GM18507 (cell line): ENCODE measurements at regions not wholly inside any gene's neighbourhood (a gene's known extent, or its start where the extent isn't known, plus 50 kb on each side); places are given as distances from the start of the nearest gene placed in this dataset.

Experiments
- DNase-seq: peaks from one replicate; pipeline ENCODE4 v3.0.0; 2011; ENCODE audit warnings: low read depth; ENCODE audit not compliant: insufficient read length; ENCODE audit errors: extremely low spot score
- FAIRE-seq: peaks from 2 replicates; lab custom pipeline; 2011; peaks lifted over from hg19 to GRCh38; lab: Jason Lieb, UNC

GRCh38 chr5:14057289-14057688 lies 85.9 kb upstream of the TRIO start:
- FAIRE-seq, result no peak
- no peak for DNase-seq

- FAIRE-seq (no peak), DNase-seq (no peak)
Observed at GRCh38 chr5:14056039-14056438, 87.1 kb upstream of the TRIO start.

- DNase-seq, result no peak
Observed at GRCh38 chr5:14054965-14055963, 87.9 kb upstream of the TRIO start.

GRCh38 chr5:14054111-14054854 lies 88.9 kb upstream of the TRIO start:
- DNase-seq (no peak), FAIRE-seq (no peak)

More at GRCh38 chr5:14054965-14055963, 87.9 kb upstream of the TRIO start:
- FAIRE-seq, result no peak

- no peak for DNase-seq
- FAIRE-seq, result no peak
Observed at GRCh38 chr5:14050821-14051220, 92.3 kb upstream of the TRIO start.

GRCh38 chr5:14048434-14048833 lies 94.7 kb upstream of the TRIO start:
- DNase-seq (no peak), FAIRE-seq (no peak)

GRCh38 chr5:14041528-14042192 lies 97.2 kb upstream of the DNAH5 start:
- DNase-seq (no peak), FAIRE-seq (no peak)

GRCh38 chr5:14040542-14040941 lies 96.1 kb upstream of the DNAH5 start:
- FAIRE-seq, result no peak
- no peak for DNase-seq

GRCh38 chr5:14039576-14039975 lies 95.1 kb upstream of the DNAH5 start:
- DNase-seq (no peak), FAIRE-seq (no peak)

- DNase-seq (no peak), FAIRE-seq (no peak)
Observed at GRCh38 chr5:14039063-14039462, 94.6 kb upstream of the DNAH5 start.

- FAIRE-seq (no peak), DNase-seq (no peak)
Observed at GRCh38 chr5:14038341-14038959, 94.0 kb upstream of the DNAH5 start.

GRCh38 chr5:14036947-14037346 lies 92.5 kb upstream of the DNAH5 start:
- FAIRE-seq, result no peak
- no peak for DNase-seq

GRCh38 chr5:14036514-14036913 lies 92.0 kb upstream of the DNAH5 start:
- FAIRE-seq (no peak), DNase-seq (no peak)

GRCh38 chr5:14035859-14036503 lies 91.5 kb upstream of the DNAH5 start:
- FAIRE-seq (no peak), DNase-seq (no peak)

- FAIRE-seq (no peak), DNase-seq (no peak)
Observed at GRCh38 chr5:14034963-14035362, 90.5 kb upstream of the DNAH5 start.

GRCh38 chr5:14032918-14033317 lies 88.4 kb upstream of the DNAH5 start:
- FAIRE-seq, result no peak
- no peak for DNase-seq

GRCh38 chr5:14028938-14029584 lies 84.6 kb upstream of the DNAH5 start:
- FAIRE-seq, result no peak
- DNase-seq, result no peak

- no peak for DNase-seq
- FAIRE-seq, result no peak
Observed at GRCh38 chr5:14028188-14028587, 83.7 kb upstream of the DNAH5 start.
